SK-N-MC (cell line): ENCODE measurements at regions not wholly inside any gene's neighbourhood (a gene's known extent, or its start where the extent isn't known, plus 50 kb on each side); places are given as distances from the start of the nearest gene placed in this dataset.

Source experiments
- EZH2 ChIP-seq: fragments of 200-600 bp; sonication (generic); IDR thresholded peaks from one replicate; pipeline ENCODE4 v1.6.1; 2017; ENCODE audit warnings: antibody characterized with exemption
- FOXP2 ChIP-seq: optimal IDR thresholded peaks from 2 replicates; pipeline ENCODE3; 2011; ENCODE audit warnings: mild to moderate bottlenecking, moderate library complexity; ENCODE audit not compliant: insufficient read depth; ENCODE audit errors: extremely low read length, control extremely low read depth
- POLR2AphosphoS5 ChIP-seq: IDR thresholded peaks from 2 replicates; pipeline ENCODE4 v1.6.1; 2012; ENCODE audit warnings: mild to moderate bottlenecking, low read depth, low read length, borderline replicate concordance

- TF ChIP-seq EZH2: no peak
- TF ChIP-seq POLR2AphosphoS5: no peak
- TF ChIP-seq FOXP2: no peak
These were observed 231.9 kb upstream of the BCOR start for GRCh38 chrX:40329616-40330015.
